BJ (cell line): ENCODE measurements at regions not wholly inside any gene's neighbourhood (a gene's known extent, or its start where the extent isn't known, plus 50 kb on each side); places are given as distances from the start of the nearest gene placed in this dataset.

Source experiments
- CTCF ChIA-PET: fragments of 350-600 bp; formaldehyde crosslinking; extraction: SDS; loops from one replicate; lab custom pipeline; 2021; ENCODE audit warnings: antibody characterized with exemption, inconsistent platforms; lab: Yijun Ruan, JAX
- POLR2A ChIA-PET: fragments of 300-600 bp; sonication (Branson Sonifier 250); formaldehyde crosslinking; extraction: SDS; loops from one replicate; lab custom pipeline; 2021; ENCODE audit warnings: antibody characterized with exemption; lab: Charles Lee
- DNase-seq: peaks from one replicate; pipeline ENCODE4 v3.0.0-alpha.2; 2011; ENCODE audit warnings: low read depth
- H3K27me3 ChIP-seq: 2 replicates; pipeline ENCODE4 v1.6.0; 2011; ENCODE audit warnings: low read length; ENCODE audit not compliant: control insufficient read depth, insufficient read depth
- H3K36me3 ChIP-seq: 2 replicates; pipeline ENCODE4 v1.5.1; 2011; ENCODE audit warnings: low read length; ENCODE audit not compliant: control insufficient read depth, insufficient read depth
- H3K4me3 ChIP-seq: 2 replicates; pipeline ENCODE4 v1.5.1; 2011; ENCODE audit warnings: low read depth, mild to moderate bottlenecking, control low read depth, low read length
- TF ChIP-seq, protein P1 (sequence below): IDR thresholded peaks from 2 replicates; pipeline ENCODE4 v1.5.1; 2011; ENCODE audit warnings: low read depth, mild to moderate bottlenecking, control low read depth, inconsistent platforms, low read length, moderate library complexity; ENCODE audit not compliant: insufficient read depth

DNA sequence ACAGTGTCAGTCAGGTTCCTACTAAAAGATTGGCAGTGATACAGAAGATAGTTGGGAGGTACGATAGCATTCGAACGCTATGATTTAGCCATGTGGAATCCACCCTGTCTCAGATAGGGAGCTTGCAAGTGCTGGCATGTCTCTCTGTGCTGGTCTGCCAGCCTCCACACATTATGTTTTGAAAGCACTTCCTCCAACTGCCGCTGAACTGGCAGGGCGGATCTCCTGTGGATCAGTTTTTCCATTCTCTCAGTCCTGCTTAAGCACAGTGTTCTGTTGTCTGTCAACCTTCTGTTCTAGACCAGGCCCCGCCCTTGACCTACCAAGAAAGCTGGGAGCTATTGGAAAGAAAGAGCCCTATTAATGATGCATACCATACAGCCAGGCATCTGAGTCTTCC, 65.5 kb upstream of the PALMD start:
- POLR2A ChIA-PET: no interaction called here
- TF ChIP-seq, protein P1, sequence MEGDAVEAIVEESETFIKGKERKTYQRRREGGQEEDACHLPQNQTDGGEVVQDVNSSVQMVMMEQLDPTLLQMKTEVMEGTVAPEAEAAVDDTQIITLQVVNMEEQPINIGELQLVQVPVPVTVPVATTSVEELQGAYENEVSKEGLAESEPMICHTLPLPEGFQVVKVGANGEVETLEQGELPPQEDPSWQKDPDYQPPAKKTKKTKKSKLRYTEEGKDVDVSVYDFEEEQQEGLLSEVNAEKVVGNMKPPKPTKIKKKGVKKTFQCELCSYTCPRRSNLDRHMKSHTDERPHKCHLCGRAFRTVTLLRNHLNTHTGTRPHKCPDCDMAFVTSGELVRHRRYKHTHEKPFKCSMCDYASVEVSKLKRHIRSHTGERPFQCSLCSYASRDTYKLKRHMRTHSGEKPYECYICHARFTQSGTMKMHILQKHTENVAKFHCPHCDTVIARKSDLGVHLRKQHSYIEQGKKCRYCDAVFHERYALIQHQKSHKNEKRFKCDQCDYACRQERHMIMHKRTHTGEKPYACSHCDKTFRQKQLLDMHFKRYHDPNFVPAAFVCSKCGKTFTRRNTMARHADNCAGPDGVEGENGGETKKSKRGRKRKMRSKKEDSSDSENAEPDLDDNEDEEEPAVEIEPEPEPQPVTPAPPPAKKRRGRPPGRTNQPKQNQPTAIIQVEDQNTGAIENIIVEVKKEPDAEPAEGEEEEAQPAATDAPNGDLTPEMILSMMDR: no peak
- DNase-seq: no peak
- CTCF ChIA-PET: interaction anchor here (0.7 to 1.5 kb wide), 2 partner anchors 14 to 16 kb away, joined by 3 read pairs; no protein-coding TSS in a partner anchor
- Histone ChIP-seq H3K36me3 (no peaks in the 10 kb centered on the region), H3K4me3 (no peak overlapping the region), H3K27me3 (no peaks in the 10 kb centered on the region)

DNA sequence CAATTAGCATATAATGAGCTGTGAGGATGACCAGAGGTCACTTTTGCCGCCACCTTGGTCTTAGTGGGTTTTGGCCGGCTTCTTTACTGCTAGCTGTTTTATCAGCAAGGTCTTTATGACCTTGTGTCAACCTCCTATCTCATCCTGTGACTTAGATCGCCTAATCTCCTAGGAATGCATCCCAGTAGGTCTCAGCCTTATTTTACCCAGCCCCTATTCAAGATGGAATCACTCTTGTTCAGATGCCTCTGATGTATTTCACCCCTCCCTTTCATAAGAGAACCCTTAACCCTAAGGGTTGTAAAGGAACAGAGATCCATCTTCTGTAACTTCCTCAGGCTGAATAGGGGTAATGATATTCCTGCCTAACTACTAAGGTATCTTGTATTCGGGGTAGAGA, 58.9 kb upstream of the PALMD start:
- Histone ChIP-seq H3K27me3 (no peaks in the 10 kb centered on the region), H3K36me3 (no peaks in the 10 kb centered on the region), H3K4me3 (no peak overlapping the region)
- ChIA-PET POLR2A (no interaction called here), CTCF (interaction anchor here (1.0 kb wide), 1 partner anchor 98 kb away, joined by 3 read pairs; no protein-coding TSS in a partner anchor)
- no peak for DNase-seq
- TF ChIP-seq, protein P1: no peak

DNA sequence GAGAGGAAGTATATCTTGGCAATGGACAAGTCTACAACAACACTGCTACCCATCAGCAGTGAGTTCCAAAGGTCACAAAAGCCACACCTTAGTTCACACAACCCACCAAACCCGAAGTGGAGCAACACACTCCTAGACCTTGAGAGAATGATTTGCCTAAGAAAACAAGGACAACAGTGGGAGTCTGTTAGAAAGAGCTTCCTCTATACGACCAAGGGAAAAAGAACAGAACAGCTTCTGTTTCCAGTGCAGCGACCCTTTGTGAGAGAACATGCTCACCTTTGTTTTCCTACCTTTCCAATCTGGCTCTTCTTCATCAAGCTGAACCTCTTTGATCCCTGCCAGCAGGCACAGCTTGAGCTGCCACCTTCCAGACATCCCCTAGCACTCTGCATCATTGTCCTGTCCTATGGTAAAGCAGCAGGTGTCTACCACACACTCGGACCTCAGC, 56.7 kb upstream of the PALMD start:
- H3K27me3 ChIP-seq: no peaks in the 10 kb centered on the region
- H3K4me3 ChIP-seq: no peak overlapping the region
- TF ChIP-seq, protein P1: no peak
- H3K36me3 ChIP-seq: no peaks in the 10 kb centered on the region
- ChIA-PET POLR2A (no interaction called here), CTCF (no interaction called here)
- DNase-seq: no peak

DNA sequence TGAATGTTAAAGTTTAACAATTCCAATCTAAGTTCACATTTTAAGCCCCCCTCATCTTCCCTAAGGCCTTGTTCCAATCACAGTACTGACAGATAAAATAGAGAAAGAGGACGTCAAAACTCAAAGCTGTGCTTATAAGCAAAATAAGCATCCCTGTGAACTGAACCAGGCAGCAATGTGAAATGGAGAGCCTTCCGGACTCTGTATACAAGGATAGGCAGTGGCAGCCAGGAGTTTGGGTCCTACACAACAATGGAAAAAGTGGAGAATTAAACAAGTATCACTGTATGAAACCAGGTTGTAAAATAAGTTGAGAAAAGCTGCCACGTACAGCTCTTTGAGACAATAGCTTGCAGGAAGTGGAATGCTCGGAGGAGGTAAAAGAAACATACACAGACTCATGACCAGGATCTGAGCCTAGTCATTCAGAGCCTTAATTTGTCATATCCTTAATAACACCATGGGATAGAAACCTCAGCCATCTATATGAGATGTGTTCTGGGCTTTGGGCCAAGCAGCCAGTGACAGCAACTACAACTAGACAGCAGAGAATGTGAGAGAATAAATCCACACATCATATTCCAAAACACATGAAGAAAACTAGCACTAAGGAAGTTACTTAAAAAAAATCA, 55.2 kb upstream of the PALMD start:
- ChIA-PET CTCF (interaction anchor here (0.6 to 1.0 kb wide), 2 partner anchors 8 to 13 kb away, joined by 3 to 4 read pairs; no protein-coding TSS in a partner anchor), POLR2A (no interaction called here)
- TF ChIP-seq, protein P1: no peak
- peak; percentile 45 for DNase-seq
- Histone ChIP-seq H3K36me3 (no peaks in the 10 kb centered on the region), H3K27me3 (no peaks in the 10 kb centered on the region), H3K4me3 (no peak overlapping the region)

DNA sequence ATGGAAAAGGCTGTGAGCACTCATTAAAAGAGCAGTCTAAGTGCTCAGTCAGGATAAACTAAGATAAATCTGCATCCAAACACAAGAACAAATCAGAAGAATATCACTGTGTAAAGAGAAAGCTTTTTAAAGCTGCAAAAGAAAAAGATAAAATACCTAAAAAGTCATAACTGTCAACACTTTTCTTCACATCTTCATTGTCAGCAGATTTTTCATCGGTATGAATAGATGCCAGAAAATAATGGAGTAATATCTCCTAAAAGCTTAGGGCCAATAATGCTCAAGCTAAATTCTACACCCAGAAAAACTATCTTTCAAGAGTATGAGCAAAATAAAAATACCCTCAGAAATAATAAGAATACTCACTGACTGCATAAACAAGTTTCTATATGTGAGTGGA, 54.0 kb upstream of the PALMD start:
- ChIA-PET POLR2A (no interaction called here), CTCF (no interaction called here)

More for the DNA sequence above, 54.0 kb upstream of the PALMD start:
- no peak for DNase-seq
- Histone ChIP-seq H3K27me3 (no peaks in the 10 kb centered on the region), H3K36me3 (no peaks in the 10 kb centered on the region), H3K4me3 (no peak overlapping the region)
- TF ChIP-seq, protein P1: no peak
